Bronchial epithelial cell (primary cell): ENCODE measurements at regions not wholly inside any gene's neighbourhood (a gene's known extent, or its start where the extent isn't known, plus 50 kb on each side); places are given as distances from the start of the nearest gene placed in this dataset.

ENCODE experiments used
- DNase-seq: peaks from one replicate; pipeline ENCODE4 v3.0.0-alpha.2; 2010; ENCODE audit warnings: low read depth
- FAIRE-seq: peaks from 2 replicates; lab custom pipeline; 2011; peaks lifted over from hg19 to GRCh38; lab: Jason Lieb, UNC
- H3K27me3 ChIP-seq: 2 replicates; pipeline ENCODE4 v1.5.1; 2011; ENCODE audit warnings: low read length; ENCODE audit not compliant: control insufficient read depth, insufficient read depth
- H3K36me3 ChIP-seq: 2 replicates; pipeline ENCODE4 v1.5.1; 2011; ENCODE audit warnings: low read length; ENCODE audit not compliant: control insufficient read depth, insufficient read depth
- H3K4me3 ChIP-seq: 2 replicates; pipeline ENCODE4 v1.5.1; 2011; ENCODE audit warnings: mild to moderate bottlenecking, low read depth, low read length, control low read depth
- TF ChIP-seq, protein P1 (sequence below): IDR thresholded peaks from 2 replicates; pipeline ENCODE4 v1.5.1; 2011; ENCODE audit warnings: mild to moderate bottlenecking, moderate library complexity, low read length, control low read depth, inconsistent platforms; ENCODE audit not compliant: insufficient read depth, severe bottlenecking

- FAIRE-seq (no peak), DNase-seq (no peak)
- no peaks in the 10 kb centered on the region for H3K36me3 ChIP-seq
- no peaks in the 10 kb centered on the region for H3K27me3 ChIP-seq
- H3K4me3 ChIP-seq, result no peak overlapping the region
- TF ChIP-seq, protein P1, sequence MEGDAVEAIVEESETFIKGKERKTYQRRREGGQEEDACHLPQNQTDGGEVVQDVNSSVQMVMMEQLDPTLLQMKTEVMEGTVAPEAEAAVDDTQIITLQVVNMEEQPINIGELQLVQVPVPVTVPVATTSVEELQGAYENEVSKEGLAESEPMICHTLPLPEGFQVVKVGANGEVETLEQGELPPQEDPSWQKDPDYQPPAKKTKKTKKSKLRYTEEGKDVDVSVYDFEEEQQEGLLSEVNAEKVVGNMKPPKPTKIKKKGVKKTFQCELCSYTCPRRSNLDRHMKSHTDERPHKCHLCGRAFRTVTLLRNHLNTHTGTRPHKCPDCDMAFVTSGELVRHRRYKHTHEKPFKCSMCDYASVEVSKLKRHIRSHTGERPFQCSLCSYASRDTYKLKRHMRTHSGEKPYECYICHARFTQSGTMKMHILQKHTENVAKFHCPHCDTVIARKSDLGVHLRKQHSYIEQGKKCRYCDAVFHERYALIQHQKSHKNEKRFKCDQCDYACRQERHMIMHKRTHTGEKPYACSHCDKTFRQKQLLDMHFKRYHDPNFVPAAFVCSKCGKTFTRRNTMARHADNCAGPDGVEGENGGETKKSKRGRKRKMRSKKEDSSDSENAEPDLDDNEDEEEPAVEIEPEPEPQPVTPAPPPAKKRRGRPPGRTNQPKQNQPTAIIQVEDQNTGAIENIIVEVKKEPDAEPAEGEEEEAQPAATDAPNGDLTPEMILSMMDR, result no peak
Measured at GRCh38 chr21:20728691-20729090, 269.5 kb upstream of the NCAM2 start.

- no peaks in the 10 kb centered on the region for H3K36me3 ChIP-seq
- TF ChIP-seq, protein P1, result no peak
- H3K4me3 ChIP-seq, result no peak overlapping the region
- DNase-seq (peak; percentile 10), FAIRE-seq (no peak)
- no peaks in the 10 kb centered on the region for H3K27me3 ChIP-seq
Measured at GRCh38 chr21:20729376-20729775, 268.8 kb upstream of the NCAM2 start.

- Histone ChIP-seq H3K4me3 (no peak overlapping the region), H3K36me3 (no peaks in the 10 kb centered on the region), H3K27me3 (no peaks in the 10 kb centered on the region)
- TF ChIP-seq, protein P1, result no peak
- FAIRE-seq, result no peak
- DNase-seq, result no peak
Measured at GRCh38 chr21:20730441-20730840, 267.8 kb upstream of the NCAM2 start.

DNA sequence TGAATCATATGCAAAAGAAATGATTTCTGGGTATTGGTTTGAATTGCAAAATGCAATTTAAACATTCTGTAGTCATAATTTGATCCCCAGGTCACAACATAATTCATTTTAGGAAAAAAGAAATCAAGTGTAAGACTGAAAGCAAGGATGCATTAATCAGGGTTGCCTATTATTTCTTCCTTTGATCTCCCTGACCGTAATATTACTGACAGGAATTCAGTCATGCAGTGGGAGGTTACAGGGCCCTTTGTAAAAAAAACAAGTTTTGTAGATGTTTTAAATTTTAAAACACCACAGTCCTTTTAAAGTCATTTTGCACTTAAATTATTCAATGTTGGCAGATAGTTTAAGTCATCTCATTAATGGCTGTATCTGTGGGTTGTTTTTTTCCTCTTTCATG lies 263.0 kb upstream of the NCAM2 start:
- Histone ChIP-seq H3K36me3 (no peaks in the 10 kb centered on the region), H3K27me3 (no peaks in the 10 kb centered on the region), H3K4me3 (no peak overlapping the region)
- FAIRE-seq (no peak), DNase-seq (no peak)
- TF ChIP-seq, protein P1, result no peak

DNA sequence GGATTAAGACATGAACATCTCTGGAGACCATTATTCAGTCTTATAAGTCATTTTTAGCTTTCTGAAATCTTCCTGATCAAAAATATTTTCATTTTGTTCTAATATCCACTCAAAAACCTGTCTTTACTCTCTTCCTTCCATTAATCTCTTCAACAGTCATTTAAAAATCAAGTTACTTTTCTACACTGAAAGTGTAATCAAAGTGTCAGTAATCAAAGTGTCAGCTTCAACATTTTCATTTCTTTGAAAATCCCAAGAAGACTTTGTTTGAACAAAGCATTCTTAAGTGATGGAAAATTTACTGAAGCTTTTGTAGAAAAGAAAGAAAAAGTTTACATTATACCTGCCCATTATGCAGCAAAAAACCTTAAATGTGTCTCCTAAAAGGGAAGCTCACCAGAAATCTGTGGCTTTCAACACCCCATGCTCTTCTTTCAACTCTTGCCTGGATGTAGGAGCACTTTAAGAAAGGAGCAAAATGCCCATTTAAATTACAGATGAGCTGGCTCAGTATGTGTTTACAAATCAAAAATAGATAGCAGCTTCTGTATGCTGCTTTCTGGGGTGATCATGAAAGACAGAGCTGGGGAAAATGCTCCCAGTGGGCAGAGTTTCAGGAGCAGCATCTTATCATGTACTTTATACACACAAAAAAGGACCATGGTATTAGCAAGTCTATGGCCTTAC lies 260.8 kb upstream of the NCAM2 start:
- DNase-seq (no peak), FAIRE-seq (no peak)
- Histone ChIP-seq H3K27me3 (no peaks in the 10 kb centered on the region), H3K4me3 (no peak overlapping the region), H3K36me3 (no peaks in the 10 kb centered on the region)
- TF ChIP-seq, protein P1, result no peak

DNA sequence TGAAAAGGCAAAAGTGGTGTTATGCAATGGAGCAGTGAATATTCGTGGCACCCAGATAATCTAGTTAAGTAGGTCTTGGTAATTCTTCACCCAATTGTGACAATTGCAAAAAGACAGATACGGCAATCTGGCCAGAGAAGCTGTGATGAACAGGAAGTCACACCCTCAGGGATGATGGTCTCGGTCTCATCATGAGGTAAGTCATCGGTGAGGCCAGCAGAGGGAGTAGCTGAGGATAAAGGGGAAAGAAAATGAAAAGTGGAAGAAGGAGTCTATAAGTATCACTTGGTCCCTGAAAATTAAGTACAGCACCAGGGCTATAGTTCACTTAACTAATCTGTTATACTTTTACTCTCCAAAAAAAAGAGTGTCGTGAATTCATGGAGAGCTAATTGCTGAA lies 258.8 kb upstream of the NCAM2 start:
- no peak overlapping the region for H3K4me3 ChIP-seq
- TF ChIP-seq, protein P1, result no peak
- H3K36me3 ChIP-seq, result no peaks in the 10 kb centered on the region
- DNase-seq (no peak), FAIRE-seq (no peak)
- no peaks in the 10 kb centered on the region for H3K27me3 ChIP-seq
